ENCODE measurements at regions not wholly inside any gene's neighbourhood (a gene's known extent, or its start where the extent isn't known, plus 50 kb on each side); places are given as distances from the start of the nearest gene placed in this dataset.
A peak's percentile ranks its signal among the peaks of the same experiment; 100 is the strongest.

GRCh38 chr4:38319456-38320342, 344.3 kb upstream of the KLF3 start:
- TF ChIP-seq CTCF (IDR thresholded peaks at IDR 0.05): peak; percentile 94 to 100 (median 99)
- peak in 1 of 3 donors; percentile 5 for TF ChIP-seq POLR2A (IDR thresholded peaks at IDR 0.05)
